ENCODE measurements at regions not wholly inside any gene's neighbourhood (a gene's known extent, or its start where the extent isn't known, plus 50 kb on each side); places are given as distances from the start of the nearest gene placed in this dataset.

DNA sequence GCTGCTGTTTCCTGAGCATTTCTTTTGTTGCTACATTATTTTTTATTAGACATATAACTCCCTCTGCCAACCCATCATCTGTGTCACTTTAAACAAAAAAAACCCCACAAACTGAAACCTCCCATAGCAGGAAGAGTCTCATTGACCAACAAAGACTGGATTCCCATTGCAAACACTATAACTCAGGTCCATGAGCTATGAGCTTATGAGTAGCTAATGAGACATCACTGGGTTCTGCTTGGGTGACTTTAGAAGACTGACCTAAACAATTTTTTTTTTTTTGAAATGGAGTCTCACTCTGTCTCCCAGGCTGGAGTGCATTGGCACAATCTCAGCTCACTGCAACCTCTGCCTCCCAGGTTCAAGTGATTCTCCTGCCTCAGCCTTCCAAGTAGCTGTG lies 212.8 kb downstream of the LTN1 start:
- TF ChIP-seq CREB1 (IDR thresholded peaks at IDR 0.05; ENCODE audit: low read depth) (no peak), RAD21 (IDR thresholded peaks at IDR 0.05; ENCODE audit: low read depth) (no peak), TAF1 (IDR thresholded peaks at IDR 0.05; ENCODE audit: low read depth) (no peak), TCF12 (IDR thresholded peaks at IDR 0.05; ENCODE audit: low read depth) (no peak), YY1 (IDR thresholded peaks at IDR 0.05; ENCODE audit: low read depth) (no peak), EGR1 (IDR thresholded peaks at IDR 0.05) (no peak), FOXM1 (IDR thresholded peaks at IDR 0.05; ENCODE audit: borderline replicate concordance, low read depth) (no peak), NFIC (IDR thresholded peaks at IDR 0.05) (no peak), EP300 (IDR thresholded peaks at IDR 0.05; ENCODE audit: borderline replicate concordance) (no peak), REST (IDR thresholded peaks at IDR 0.05; ENCODE audit: low read depth) (no peak), ZBTB7A (IDR thresholded peaks at IDR 0.05; ENCODE audit: low read depth) (no peak), TEAD4 (IDR thresholded peaks at IDR 0.05) (no peak), CEBPB (IDR thresholded peaks at IDR 0.05) (no peak)
- TF ChIP-seq, protein P1, sequence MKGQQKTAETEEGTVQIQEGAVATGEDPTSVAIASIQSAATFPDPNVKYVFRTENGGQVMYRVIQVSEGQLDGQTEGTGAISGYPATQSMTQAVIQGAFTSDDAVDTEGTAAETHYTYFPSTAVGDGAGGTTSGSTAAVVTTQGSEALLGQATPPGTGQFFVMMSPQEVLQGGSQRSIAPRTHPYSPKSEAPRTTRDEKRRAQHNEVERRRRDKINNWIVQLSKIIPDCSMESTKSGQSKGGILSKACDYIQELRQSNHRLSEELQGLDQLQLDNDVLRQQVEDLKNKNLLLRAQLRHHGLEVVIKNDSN (IDR thresholded peaks at IDR 0.05): no peak
- TF ChIP-seq, protein P2, sequence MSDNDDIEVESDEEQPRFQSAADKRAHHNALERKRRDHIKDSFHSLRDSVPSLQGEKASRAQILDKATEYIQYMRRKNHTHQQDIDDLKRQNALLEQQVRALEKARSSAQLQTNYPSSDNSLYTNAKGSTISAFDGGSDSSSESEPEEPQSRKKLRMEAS (IDR thresholded peaks at IDR 0.05): no peak

GRCh38 chr21:28776251-28776650 lies 216.4 kb downstream of the LTN1 start:
- TF ChIP-seq CREB1 (IDR thresholded peaks at IDR 0.05; ENCODE audit: low read depth) (no peak), EP300 (IDR thresholded peaks at IDR 0.05; ENCODE audit: borderline replicate concordance) (no peak), NFIC (IDR thresholded peaks at IDR 0.05) (no peak), ZBTB7A (IDR thresholded peaks at IDR 0.05; ENCODE audit: low read depth) (no peak), RAD21 (IDR thresholded peaks at IDR 0.05; ENCODE audit: low read depth) (no peak), REST (IDR thresholded peaks at IDR 0.05; ENCODE audit: low read depth) (no peak), TEAD4 (IDR thresholded peaks at IDR 0.05) (no peak), FOXM1 (IDR thresholded peaks at IDR 0.05; ENCODE audit: borderline replicate concordance, low read depth) (no peak), CEBPB (IDR thresholded peaks at IDR 0.05) (no peak), TCF12 (IDR thresholded peaks at IDR 0.05; ENCODE audit: low read depth) (no peak), YY1 (IDR thresholded peaks at IDR 0.05; ENCODE audit: low read depth) (no peak), TAF1 (IDR thresholded peaks at IDR 0.05; ENCODE audit: low read depth) (no peak), EGR1 (IDR thresholded peaks at IDR 0.05) (no peak)
- TF ChIP-seq, protein P1 (IDR thresholded peaks at IDR 0.05): no peak
- TF ChIP-seq, protein P2 (IDR thresholded peaks at IDR 0.05): no peak

GRCh38 chr21:28775071-28775470 lies 217.6 kb downstream of the LTN1 start:
- TF ChIP-seq REST (IDR thresholded peaks at IDR 0.05; ENCODE audit: low read depth): no peak
- TF ChIP-seq, protein P2 (IDR thresholded peaks at IDR 0.05): no peak
- TF ChIP-seq NFIC (IDR thresholded peaks at IDR 0.05): no peak
- no peak for TF ChIP-seq EP300 (IDR thresholded peaks at IDR 0.05; ENCODE audit: borderline replicate concordance)
- no peak for TF ChIP-seq FOXM1 (IDR thresholded peaks at IDR 0.05; ENCODE audit: borderline replicate concordance, low read depth)
- no peak for TF ChIP-seq ZBTB7A (IDR thresholded peaks at IDR 0.05; ENCODE audit: low read depth)
- TF ChIP-seq CREB1 (IDR thresholded peaks at IDR 0.05; ENCODE audit: low read depth): no peak
- TF ChIP-seq CEBPB (IDR thresholded peaks at IDR 0.05): no peak
- no peak for TF ChIP-seq RAD21 (IDR thresholded peaks at IDR 0.05; ENCODE audit: low read depth)
- TF ChIP-seq, protein P1 (IDR thresholded peaks at IDR 0.05): no peak

GRCh38 chr21:28773036-28773435 lies 219.6 kb downstream of the LTN1 start:
- no peak for TF ChIP-seq FOXM1 (IDR thresholded peaks at IDR 0.05; ENCODE audit: borderline replicate concordance, low read depth)
- TF ChIP-seq, protein P1 (IDR thresholded peaks at IDR 0.05): no peak
- TF ChIP-seq TEAD4 (IDR thresholded peaks at IDR 0.05): no peak
- TF ChIP-seq EP300 (IDR thresholded peaks at IDR 0.05; ENCODE audit: borderline replicate concordance): no peak
- no peak for TF ChIP-seq REST (IDR thresholded peaks at IDR 0.05; ENCODE audit: low read depth)
- TF ChIP-seq YY1 (IDR thresholded peaks at IDR 0.05; ENCODE audit: low read depth): no peak
- no peak for TF ChIP-seq TAF1 (IDR thresholded peaks at IDR 0.05; ENCODE audit: low read depth)

All from Ishikawa (cell line).